ENCODE measurements at regions not wholly inside any gene's neighbourhood (a gene's known extent, or its start where the extent isn't known, plus 50 kb on each side); places are given as distances from the start of the nearest gene placed in this dataset.

GRCh38 chr21:41581592-41582228 lies 73.8 kb upstream of the TMPRSS2 start:
- Histone ChIP-seq H2BK5ac (ENCODE audit: low read length) (no peak overlapping the region), H3K9me3 (replicated peaks in 1 of 2; ENCODE audit: control insufficient read depth in 2 of 2, insufficient read depth in 1 of 2, low read depth in 1 of 2, low read length in 2 of 2) (peaks cover 0 to 16% of the 10 kb centered on the region in 2 donors), H3K9ac (ENCODE audit: low read depth, low read length, poor library complexity) (no peak overlapping the region), H2AFZ (ENCODE audit: low read length) (no peak overlapping the region), H4K91ac (ENCODE audit: low read depth, low read length, poor library complexity) (no peak overlapping the region), H3K27ac (replicated peaks; ENCODE audit: low read length) (no peak overlapping the region), H3K4me2 (ENCODE audit: insufficient read depth, low read length, poor library complexity, severe bottlenecking) (no peak overlapping the region), H3K36me3 (replicated peaks in 1 of 2; ENCODE audit: control insufficient read depth in 2 of 2, insufficient read depth in 2 of 2, low read length in 2 of 2) (peaks cover 0 to 1% of the 10 kb centered on the region in 2 donors), H3K4me1 (ENCODE audit: control insufficient read depth in 2 of 2, insufficient read depth in 1 of 2, low read depth in 1 of 2, low read length in 2 of 2) (peaks cover 0 to 11% of the 10 kb centered on the region in 2 donors), H3K4ac (ENCODE audit: low read length) (no peak overlapping the region), H3K27me3 (ENCODE audit: control insufficient read depth in 3 of 3, insufficient read depth in 3 of 3, low read depth in 1 of 3, low read length in 3 of 3) (peaks cover 0 to 4% (median 0%) of the 10 kb centered on the region in 3 experiments), H3K23ac (ENCODE audit: low read depth, low read length, poor library complexity) (no peak overlapping the region), H3K79me1 (ENCODE audit: low read depth, low read length) (peaks cover 4% of the 10 kb centered on the region), H2BK15ac (ENCODE audit: low read length) (no peak overlapping the region), H3K4me3 (ENCODE audit: low read length in 2 of 2) (no peak overlapping the region), H3K14ac (ENCODE audit: low read length) (no peak overlapping the region), H2BK120ac (ENCODE audit: low read depth, low read length) (no peak overlapping the region), H4K8ac (ENCODE audit: low read depth, low read length) (no peak overlapping the region), H2AK5ac (ENCODE audit: low read depth, low read length) (peak overlapping the region; percentile 15), H2BK12ac (ENCODE audit: low read length) (no peak overlapping the region), H3K18ac (ENCODE audit: low read length) (no peak overlapping the region)
- DNase-seq (ENCODE audit: low spot score) = no peak
- WGBS, 2 donors (ENCODE audit: extremely low coverage in 2 of 2, insufficient read length in 2 of 2, insufficient replicate concordance in 1 of 2) = no CpG with 5 or more reads among the region's 16 CpGs

DNA sequence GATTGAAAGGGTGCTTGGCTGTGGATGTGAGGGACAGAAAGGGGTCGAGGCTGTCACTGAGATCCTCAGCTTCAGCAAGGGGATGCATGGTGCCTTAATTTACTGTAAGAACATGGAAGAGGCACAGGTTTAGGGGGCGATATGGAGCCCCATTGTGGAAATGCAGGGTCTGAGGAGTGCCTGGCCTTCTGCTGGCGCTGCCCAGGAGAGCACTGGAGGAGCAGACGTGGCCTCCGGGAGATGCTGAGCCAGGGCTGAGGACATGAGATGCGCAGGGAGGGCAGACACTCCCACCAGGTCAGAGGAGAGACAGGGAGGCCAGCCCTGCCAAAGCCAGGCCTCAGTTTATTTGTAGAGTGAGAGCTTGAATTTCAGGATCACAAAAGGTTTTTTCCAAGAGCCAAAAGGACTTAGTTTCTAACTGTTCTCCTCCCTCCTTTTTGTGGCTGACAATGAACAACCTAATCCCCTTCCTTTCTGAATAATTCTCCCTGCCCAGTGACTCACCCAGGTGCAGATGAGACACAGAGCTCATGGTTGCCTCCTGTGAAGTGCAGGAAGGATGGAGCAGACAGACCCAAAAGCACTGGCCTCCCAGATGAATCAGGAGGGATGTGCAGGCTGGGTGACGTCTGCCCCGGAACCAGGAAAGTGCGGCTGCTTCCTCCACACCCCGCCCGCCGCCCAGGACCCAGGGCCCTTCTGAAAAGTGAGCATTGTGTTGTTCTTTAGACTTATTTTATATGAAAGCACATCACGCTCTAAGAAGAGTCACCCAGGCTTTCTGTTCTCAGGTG lies 73.0 kb upstream of the TMPRSS2 start:
- Histone ChIP-seq H4K91ac (ENCODE audit: low read depth, low read length, poor library complexity) (peak overlapping the region; percentile 16), H2AK5ac (ENCODE audit: low read depth, low read length) (no peak overlapping the region), H3K79me1 (ENCODE audit: low read depth, low read length) (peaks cover 4% of the 10 kb centered on the region), H3K27ac (replicated peaks; ENCODE audit: low read length) (no peak overlapping the region), H2BK15ac (ENCODE audit: low read length) (no peak overlapping the region), H3K4me2 (ENCODE audit: insufficient read depth, low read length, poor library complexity, severe bottlenecking) (no peak overlapping the region), H3K4me3 (ENCODE audit: low read length in 2 of 2) (no peak overlapping the region), H3K4ac (ENCODE audit: low read length) (no peak overlapping the region), H2BK120ac (ENCODE audit: low read depth, low read length) (no peak overlapping the region), H2AFZ (ENCODE audit: low read length) (no peak overlapping the region), H2BK5ac (ENCODE audit: low read length) (no peak overlapping the region), H3K14ac (ENCODE audit: low read length) (no peak overlapping the region), H2BK12ac (ENCODE audit: low read length) (no peak overlapping the region), H3K9ac (ENCODE audit: low read depth, low read length, poor library complexity) (peak overlapping the region; percentile 15), H3K36me3 (replicated peaks in 1 of 2; ENCODE audit: control insufficient read depth in 2 of 2, insufficient read depth in 2 of 2, low read length in 2 of 2) (peaks cover 0 to 1% of the 10 kb centered on the region in 2 donors), H3K23ac (ENCODE audit: low read depth, low read length, poor library complexity) (no peak overlapping the region), H3K9me3 (replicated peaks in 1 of 2; ENCODE audit: control insufficient read depth in 2 of 2, insufficient read depth in 1 of 2, low read depth in 1 of 2, low read length in 2 of 2) (peaks cover 0 to 16% of the 10 kb centered on the region in 2 donors), H4K8ac (ENCODE audit: low read depth, low read length) (no peak overlapping the region), H3K27me3 (ENCODE audit: control insufficient read depth in 3 of 3, insufficient read depth in 3 of 3, low read depth in 1 of 3, low read length in 3 of 3) (peaks cover 0 to 4% (median 0%) of the 10 kb centered on the region in 3 experiments), H3K18ac (ENCODE audit: low read length) (peak overlapping the region; percentile 24), H3K4me1 (ENCODE audit: control insufficient read depth in 2 of 2, insufficient read depth in 1 of 2, low read depth in 1 of 2, low read length in 2 of 2) (peaks cover 0 to 11% of the 10 kb centered on the region in 2 donors)
- no CpG with 5 or more reads among the region's 13 CpGs for WGBS, 2 donors (ENCODE audit: extremely low coverage in 2 of 2, insufficient read length in 2 of 2, insufficient replicate concordance in 1 of 2)
- peak; percentile 14 for DNase-seq (ENCODE audit: low spot score)

- H4K91ac ChIP-seq (ENCODE audit: low read depth, low read length, poor library complexity) = no peak overlapping the region
- H3K79me1 ChIP-seq (ENCODE audit: low read depth, low read length) = peaks cover 1% of the 10 kb centered on the region
- H3K36me3 ChIP-seq (replicated peaks in 1 of 2; ENCODE audit: control insufficient read depth in 2 of 2, insufficient read depth in 2 of 2, low read length in 2 of 2) = no peaks in the 10 kb centered on the region
- no peak overlapping the region for H3K27ac ChIP-seq (replicated peaks; ENCODE audit: low read length)
- no peak overlapping the region for H3K4ac ChIP-seq (ENCODE audit: low read length)
- H3K14ac ChIP-seq (ENCODE audit: low read length) = no peak overlapping the region
- no peak overlapping the region for H2BK5ac ChIP-seq (ENCODE audit: low read length)
- H3K18ac ChIP-seq (ENCODE audit: low read length) = no peak overlapping the region
- DNase-seq (ENCODE audit: low spot score) = no peak
- H2BK120ac ChIP-seq (ENCODE audit: low read depth, low read length) = no peak overlapping the region
- no peak overlapping the region for H2AK5ac ChIP-seq (ENCODE audit: low read depth, low read length)
- H3K27me3 ChIP-seq (ENCODE audit: control insufficient read depth in 3 of 3, insufficient read depth in 3 of 3, low read depth in 1 of 3, low read length in 3 of 3) = peaks cover 0 to 2% (median 0%) of the 10 kb centered on the region in 3 experiments
- WGBS, 2 donors (ENCODE audit: extremely low coverage in 2 of 2, insufficient read length in 2 of 2, insufficient replicate concordance in 1 of 2) = no CpG with 5 or more reads among the region's 4 CpGs
- H3K4me3 ChIP-seq (ENCODE audit: low read length in 2 of 2) = no peak overlapping the region
- H3K9ac ChIP-seq (ENCODE audit: low read depth, low read length, poor library complexity) = no peak overlapping the region
- no peak overlapping the region for H3K23ac ChIP-seq (ENCODE audit: low read depth, low read length, poor library complexity)
- no peak overlapping the region for H3K4me2 ChIP-seq (ENCODE audit: insufficient read depth, low read length, poor library complexity, severe bottlenecking)
- peaks cover 0 to 9% of the 10 kb centered on the region in 2 donors for H3K4me1 ChIP-seq (ENCODE audit: control insufficient read depth in 2 of 2, insufficient read depth in 1 of 2, low read depth in 1 of 2, low read length in 2 of 2)
- H2BK15ac ChIP-seq (ENCODE audit: low read length) = no peak overlapping the region
- no peak overlapping the region for H4K8ac ChIP-seq (ENCODE audit: low read depth, low read length)
- H3K9me3 ChIP-seq (replicated peaks in 1 of 2; ENCODE audit: control insufficient read depth in 2 of 2, insufficient read depth in 1 of 2, low read depth in 1 of 2, low read length in 2 of 2) = peaks cover 0 to 10% of the 10 kb centered on the region in 2 donors
- no peak overlapping the region for H2BK12ac ChIP-seq (ENCODE audit: low read length)
- no peak overlapping the region for H2AFZ ChIP-seq (ENCODE audit: low read length)
Observed at GRCh38 chr21:41579692-41580091, 71.7 kb upstream of the TMPRSS2 start.

DNA sequence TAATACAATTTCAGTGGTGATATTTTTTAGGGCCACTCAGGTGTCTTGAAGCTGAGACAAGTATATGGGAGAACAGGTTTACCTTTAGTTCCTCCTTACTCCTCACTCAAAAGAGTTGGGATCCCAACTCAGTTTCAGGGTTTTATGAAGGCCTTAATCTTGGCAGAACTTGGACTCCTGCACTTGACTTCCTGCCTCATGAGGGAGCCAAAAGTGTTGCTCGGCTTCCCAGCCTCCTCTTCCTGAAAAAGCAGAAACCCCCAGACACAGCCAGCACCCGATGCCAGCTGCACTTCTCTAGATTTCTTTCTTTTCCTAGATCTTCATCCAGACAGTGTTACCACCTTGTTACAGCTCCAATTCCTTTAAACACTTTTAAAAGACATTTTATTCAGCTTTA lies 70.8 kb upstream of the TMPRSS2 start:
- Histone ChIP-seq H3K4me1 (ENCODE audit: control insufficient read depth in 2 of 2, insufficient read depth in 1 of 2, low read depth in 1 of 2, low read length in 2 of 2) (peaks cover 0 to 9% of the 10 kb centered on the region in 2 donors), H4K91ac (ENCODE audit: low read depth, low read length, poor library complexity) (no peak overlapping the region)
- no CpG with 5 or more reads among the region's 2 CpGs for WGBS, 2 donors (ENCODE audit: extremely low coverage in 2 of 2, insufficient read length in 2 of 2, insufficient replicate concordance in 1 of 2)

More for the DNA sequence above, 70.8 kb upstream of the TMPRSS2 start:
- Histone ChIP-seq H2AFZ (ENCODE audit: low read length) (no peak overlapping the region), H2BK5ac (ENCODE audit: low read length) (no peak overlapping the region), H3K14ac (ENCODE audit: low read length) (no peak overlapping the region), H3K9me3 (replicated peaks in 1 of 2; ENCODE audit: control insufficient read depth in 2 of 2, insufficient read depth in 1 of 2, low read depth in 1 of 2, low read length in 2 of 2) (peaks cover 0 to 8% of the 10 kb centered on the region in 2 donors), H2BK12ac (ENCODE audit: low read length) (no peak overlapping the region), H2AK5ac (ENCODE audit: low read depth, low read length) (no peak overlapping the region), H3K9ac (ENCODE audit: low read depth, low read length, poor library complexity) (no peak overlapping the region), H3K36me3 (replicated peaks in 1 of 2; ENCODE audit: control insufficient read depth in 2 of 2, insufficient read depth in 2 of 2, low read length in 2 of 2) (no peaks in the 10 kb centered on the region), H2BK15ac (ENCODE audit: low read length) (no peak overlapping the region), H2BK120ac (ENCODE audit: low read depth, low read length) (no peak overlapping the region), H3K23ac (ENCODE audit: low read depth, low read length, poor library complexity) (no peak overlapping the region), H3K79me1 (ENCODE audit: low read depth, low read length) (no peaks in the 10 kb centered on the region), H3K27me3 (ENCODE audit: control insufficient read depth in 3 of 3, insufficient read depth in 3 of 3, low read depth in 1 of 3, low read length in 3 of 3) (no peaks in the 10 kb centered on the region), H4K8ac (ENCODE audit: low read depth, low read length) (no peak overlapping the region), H3K4me3 (ENCODE audit: low read length in 2 of 2) (no peak overlapping the region), H3K4me2 (ENCODE audit: insufficient read depth, low read length, poor library complexity, severe bottlenecking) (no peak overlapping the region), H3K27ac (replicated peaks; ENCODE audit: low read length) (no peak overlapping the region), H3K4ac (ENCODE audit: low read length) (no peak overlapping the region), H3K18ac (ENCODE audit: low read length) (no peak overlapping the region)
- no peak for DNase-seq (ENCODE audit: low spot score)

Data from neuronal stem cell (in vitro differentiated cells).